ENCODE measurements at regions not wholly inside any gene's neighbourhood (a gene's known extent, or its start where the extent isn't known, plus 50 kb on each side); places are given as distances from the start of the nearest gene placed in this dataset.

DNA sequence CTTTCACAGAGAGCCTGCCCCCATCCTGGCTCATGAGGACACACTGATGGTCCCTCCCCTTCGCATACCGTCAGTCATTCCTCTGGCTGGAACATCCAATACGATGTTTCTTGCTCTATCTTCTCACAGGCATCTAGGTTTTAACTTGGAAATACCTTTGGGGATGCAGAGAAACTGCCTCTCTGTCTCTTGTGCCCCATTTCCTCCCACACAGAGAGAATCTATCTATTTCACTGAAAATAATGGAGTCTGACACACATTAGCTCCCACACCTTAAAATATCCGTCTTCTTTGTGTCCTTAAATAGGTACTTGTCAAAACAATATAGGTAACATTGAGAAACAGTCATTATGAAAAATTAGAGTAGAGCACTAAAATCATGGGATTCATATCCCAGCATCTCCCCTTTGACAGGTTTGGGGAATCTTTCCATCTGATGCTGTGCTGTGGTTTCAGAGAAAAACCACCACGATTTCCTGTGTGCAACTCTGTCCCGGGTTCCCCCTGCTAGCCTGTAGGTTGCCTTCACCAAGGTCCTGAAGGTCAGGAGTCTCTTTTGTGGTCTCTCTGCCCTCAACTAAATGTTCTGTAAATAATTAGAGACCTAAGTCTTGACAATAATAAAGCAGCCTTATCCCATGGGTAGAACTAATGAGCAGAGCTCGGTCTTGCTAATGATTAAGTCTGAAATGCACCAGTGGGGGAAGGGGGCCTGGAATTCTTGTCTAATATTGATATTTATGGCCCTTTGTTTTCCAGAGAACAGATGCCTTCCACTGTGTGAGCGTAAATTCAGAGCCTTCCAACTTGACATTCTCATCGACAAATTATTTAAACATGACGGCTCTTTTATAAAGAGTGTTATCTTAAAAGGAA, 371.0 kb downstream of the ICE1 start:
- H3K27ac ChIP-seq, result no peak overlapping the region
- DNase-seq, result no peak
- in situ Hi-C loops (cut with HindIII; ENCODE audit: low pct_ligation_motif_present, low sequenced_read_pairs), result no loop called here
- TF ChIP-seq, protein P1, sequence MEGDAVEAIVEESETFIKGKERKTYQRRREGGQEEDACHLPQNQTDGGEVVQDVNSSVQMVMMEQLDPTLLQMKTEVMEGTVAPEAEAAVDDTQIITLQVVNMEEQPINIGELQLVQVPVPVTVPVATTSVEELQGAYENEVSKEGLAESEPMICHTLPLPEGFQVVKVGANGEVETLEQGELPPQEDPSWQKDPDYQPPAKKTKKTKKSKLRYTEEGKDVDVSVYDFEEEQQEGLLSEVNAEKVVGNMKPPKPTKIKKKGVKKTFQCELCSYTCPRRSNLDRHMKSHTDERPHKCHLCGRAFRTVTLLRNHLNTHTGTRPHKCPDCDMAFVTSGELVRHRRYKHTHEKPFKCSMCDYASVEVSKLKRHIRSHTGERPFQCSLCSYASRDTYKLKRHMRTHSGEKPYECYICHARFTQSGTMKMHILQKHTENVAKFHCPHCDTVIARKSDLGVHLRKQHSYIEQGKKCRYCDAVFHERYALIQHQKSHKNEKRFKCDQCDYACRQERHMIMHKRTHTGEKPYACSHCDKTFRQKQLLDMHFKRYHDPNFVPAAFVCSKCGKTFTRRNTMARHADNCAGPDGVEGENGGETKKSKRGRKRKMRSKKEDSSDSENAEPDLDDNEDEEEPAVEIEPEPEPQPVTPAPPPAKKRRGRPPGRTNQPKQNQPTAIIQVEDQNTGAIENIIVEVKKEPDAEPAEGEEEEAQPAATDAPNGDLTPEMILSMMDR (IDR thresholded peaks at IDR 0.05; ENCODE audit: low read depth, low read length, missing control alignments), result no peak
- no peak overlapping the region for H3K4me3 ChIP-seq (ENCODE audit: low read depth, low read length)
- no peaks in the 10 kb centered on the region for H3K27me3 ChIP-seq (replicated peaks)
- no peaks in the 10 kb centered on the region for H3K36me3 ChIP-seq (replicated peaks)

DNA sequence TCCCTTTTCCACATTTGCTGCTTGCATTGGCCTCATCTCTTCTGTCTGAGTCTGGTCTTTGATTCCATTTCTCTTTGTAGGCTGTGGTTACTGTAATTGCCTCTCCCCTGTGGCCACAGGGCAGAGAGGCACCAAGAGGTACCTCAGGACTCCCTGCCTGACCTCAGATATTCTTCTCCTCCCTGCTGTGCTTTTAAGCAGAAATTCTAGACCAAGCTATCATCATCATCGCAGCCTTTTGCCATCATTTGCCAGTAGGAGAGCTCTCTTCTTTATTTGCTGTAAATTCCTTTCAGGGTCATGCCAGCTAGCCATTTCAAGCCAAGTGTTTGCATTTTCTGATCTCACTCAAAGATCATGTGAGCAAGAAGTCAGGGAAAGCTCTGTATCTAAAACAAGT, 369.6 kb downstream of the ICE1 start:
- no peaks in the 10 kb centered on the region for H3K27me3 ChIP-seq (replicated peaks)
- H3K27ac ChIP-seq, result no peak overlapping the region
- no peak overlapping the region for H3K4me3 ChIP-seq (ENCODE audit: low read depth, low read length)
- TF ChIP-seq, protein P1 (IDR thresholded peaks at IDR 0.05; ENCODE audit: low read depth, low read length, missing control alignments), result no peak
- no peak for DNase-seq
- H3K36me3 ChIP-seq (replicated peaks), result no peaks in the 10 kb centered on the region
- in situ Hi-C loops (cut with HindIII; ENCODE audit: low pct_ligation_motif_present, low sequenced_read_pairs), result no loop called here

DNA sequence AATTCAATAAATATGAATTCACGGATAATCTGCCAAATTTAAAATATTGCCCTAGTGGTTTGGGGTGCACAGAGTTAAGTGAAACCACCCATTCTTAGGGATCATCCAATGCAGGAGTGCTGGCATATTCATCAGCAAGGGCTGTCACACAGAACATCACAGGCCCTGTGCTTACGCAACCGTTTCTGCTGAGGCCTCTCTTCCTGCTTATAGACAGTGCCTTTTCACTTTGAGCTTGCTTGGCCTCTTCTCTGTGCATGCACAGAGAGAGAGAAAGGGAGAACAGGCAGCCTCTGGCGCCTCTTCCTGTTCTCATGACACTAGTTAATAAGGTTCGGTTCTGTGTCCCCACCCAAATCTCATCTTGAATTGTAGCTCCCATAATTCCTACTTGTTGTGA, 366.3 kb downstream of the ICE1 start:
- in situ Hi-C loops (cut with HindIII; ENCODE audit: low pct_ligation_motif_present, low sequenced_read_pairs), result no loop called here
- no peak overlapping the region for H3K27ac ChIP-seq

DNA sequence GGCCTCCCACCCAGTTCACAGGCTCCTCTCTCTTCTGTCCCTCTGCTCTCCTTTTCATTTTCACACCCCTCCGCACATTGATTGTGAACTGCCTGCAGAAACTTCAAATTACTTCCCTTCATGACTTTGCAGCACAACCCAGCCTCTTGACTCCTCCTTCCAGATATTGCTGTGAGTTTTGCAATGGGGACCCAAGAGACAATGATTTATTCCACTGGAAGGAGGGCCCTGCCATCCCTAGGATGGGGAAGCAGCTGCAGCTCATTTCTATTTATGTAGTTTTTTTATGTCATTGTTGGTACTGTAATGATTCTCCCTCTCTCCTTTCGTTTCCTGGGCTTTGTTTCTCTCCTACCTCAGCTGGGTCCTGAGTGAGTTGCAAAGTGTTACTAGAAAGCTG, 364.9 kb downstream of the ICE1 start:
- TF ChIP-seq, protein P1 (IDR thresholded peaks at IDR 0.05; ENCODE audit: low read depth, low read length, missing control alignments), result no peak
- no peak for DNase-seq
- H3K36me3 ChIP-seq (replicated peaks), result no peaks in the 10 kb centered on the region
- no peaks in the 10 kb centered on the region for H3K27me3 ChIP-seq (replicated peaks)
- in situ Hi-C loops (cut with HindIII; ENCODE audit: low pct_ligation_motif_present, low sequenced_read_pairs), result no loop called here
- H3K27ac ChIP-seq, result no peak overlapping the region
- H3K4me3 ChIP-seq (ENCODE audit: low read depth, low read length), result no peak overlapping the region

More for the DNA sequence above, 366.3 kb downstream of the ICE1 start:
- H3K4me3 ChIP-seq (ENCODE audit: low read depth, low read length), result no peak overlapping the region
- no peak for DNase-seq
- H3K36me3 ChIP-seq (replicated peaks), result no peaks in the 10 kb centered on the region
- H3K27me3 ChIP-seq (replicated peaks), result no peaks in the 10 kb centered on the region
- TF ChIP-seq, protein P1 (IDR thresholded peaks at IDR 0.05; ENCODE audit: low read depth, low read length, missing control alignments), result no peak

DNA sequence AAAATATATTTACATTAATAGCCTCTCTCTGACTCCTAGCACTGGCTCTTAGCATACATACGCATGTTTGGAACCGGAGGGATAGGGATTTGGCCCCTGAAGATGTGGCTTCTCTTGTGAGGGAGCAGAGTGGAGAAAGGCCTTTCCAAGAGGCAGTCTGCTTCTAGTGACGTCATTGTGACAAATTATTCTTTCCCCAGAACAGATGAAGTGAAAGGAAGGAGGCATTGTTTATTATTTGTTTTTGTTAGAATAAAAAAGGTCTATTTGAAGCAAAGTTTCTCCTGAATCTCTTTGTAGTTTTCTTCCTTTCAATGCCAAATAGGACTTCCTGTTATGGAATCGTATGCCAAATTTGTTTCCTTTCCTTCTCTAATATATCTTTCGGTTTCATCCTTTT, 361.6 kb downstream of the ICE1 start:
- in situ Hi-C loops (cut with HindIII; ENCODE audit: low pct_ligation_motif_present, low sequenced_read_pairs), result no loop called here
- H3K27me3 ChIP-seq (replicated peaks), result no peaks in the 10 kb centered on the region
- H3K27ac ChIP-seq, result no peak overlapping the region
- no peak for DNase-seq
- TF ChIP-seq, protein P1 (IDR thresholded peaks at IDR 0.05; ENCODE audit: low read depth, low read length, missing control alignments), result no peak
- H3K36me3 ChIP-seq (replicated peaks), result no peaks in the 10 kb centered on the region
- no peak overlapping the region for H3K4me3 ChIP-seq (ENCODE audit: low read depth, low read length)
